CD4-positive, alpha-beta T cell (primary cell): ENCODE measurements at regions not wholly inside any gene's neighbourhood (a gene's known extent, or its start where the extent isn't known, plus 50 kb on each side); places are given as distances from the start of the nearest gene placed in this dataset.

ENCODE experiments used
- ATAC-seq: fragments of 200-7000 bp; cut with Tn5 transposase; one replicate; pipeline ENCODE4 v1.10.0; 2022; ENCODE audit warnings: mild to moderate bottlenecking; ENCODE audit not compliant: poor library complexity
- CTCF ChIA-PET: fragments of 350-600 bp; sonication (Branson Sonifier 250); formaldehyde crosslinking; loops from one replicate; lab custom pipeline; 2021; ENCODE audit warnings: antibody characterized with exemption, inconsistent platforms; lab: Charles Lee
- POLR2A ChIA-PET: fragments of 350-600 bp; sonication (Branson Sonifier 250); formaldehyde crosslinking; loops from one replicate; lab custom pipeline; 2021; ENCODE audit warnings: antibody characterized with exemption, inconsistent platforms; lab: Charles Lee
- DNase-seq, 14 experiments: peaks; one replicate each; pipeline ENCODE4 v3.0.0-alpha.2; 2013 to 2020; ENCODE audit warnings: mixed read lengths in 2 of 14
- H3K27ac ChIP-seq, 2 donors: one replicate each; pipeline versions ENCODE4 v1.5.1 to v1.7.0; 2013; ENCODE audit warnings: low read length in 2 of 2, low read depth in 1 of 2, mild to moderate bottlenecking in 1 of 2
- H3K27me3 ChIP-seq, 2 experiments: 1 replicate in 1 of 2; 2 replicates in 1 of 2; pipeline versions ENCODE4 v1.6.1 to v1.7.0; 2013; ENCODE audit warnings: low read length in 2 of 2, control low read depth in 1 of 2, mild to moderate bottlenecking in 1 of 2, moderate library complexity in 1 of 2; ENCODE audit not compliant: insufficient read depth in 2 of 2, control insufficient read depth in 1 of 2
- H3K36me3 ChIP-seq: one replicate; pipeline ENCODE4 v1.6.1; 2013; ENCODE audit warnings: low read length, control low read depth; ENCODE audit not compliant: insufficient read depth
- H3K4me1 ChIP-seq: one replicate; pipeline ENCODE4 v1.6.1; 2013; ENCODE audit warnings: low read length, control low read depth; ENCODE audit not compliant: insufficient read depth
- H3K4me3 ChIP-seq: one replicate; pipeline ENCODE4 v1.5.1; 2013; ENCODE audit warnings: mild to moderate bottlenecking, low read length, moderate library complexity
- H3K9me3 ChIP-seq, 2 experiments: 1 replicate in 1 of 2; 2 replicates in 1 of 2; pipeline versions ENCODE4 v1.6.1 to v1.7.0; 2013; ENCODE audit warnings: low read length in 2 of 2, mild to moderate bottlenecking in 2 of 2, control low read depth in 1 of 2, moderate library complexity in 1 of 2; ENCODE audit not compliant: control insufficient read depth in 1 of 2, insufficient read depth in 1 of 2
- H3K27ac Mint-ChIP-seq: one replicate; pipeline ENCODE4 v1.8.0; 2020; ENCODE audit warnings: mixed read lengths
- H3K27me3 Mint-ChIP-seq: one replicate; pipeline ENCODE4 v1.8.0; 2021; ENCODE audit warnings: mixed read lengths
- H3K36me3 Mint-ChIP-seq: one replicate; pipeline ENCODE4 v1.8.0; 2021; ENCODE audit warnings: low read depth, mixed read lengths
- H3K4me1 Mint-ChIP-seq: one replicate; pipeline ENCODE4 v1.8.0; 2021; ENCODE audit warnings: low read depth, mixed read lengths
- H3K4me3 Mint-ChIP-seq: one replicate; pipeline ENCODE4 v1.8.0; 2020; ENCODE audit warnings: mild to moderate bottlenecking, mixed read lengths
- H3K9me3 Mint-ChIP-seq: one replicate; pipeline ENCODE4 v1.8.0; 2020; ENCODE audit warnings: mixed read lengths
- CTCF ChIP-seq: fragments of 200-600 bp; IDR thresholded peaks from one replicate; pipeline ENCODE4 v1.8.0; 2022; ENCODE audit warnings: antibody characterized with exemption, mild to moderate bottlenecking
- intact Hi-C, 2 experiments: fragments of 100-400 bp; cut with DNase I in 1 of 2; cut with micrococcal nuclease in 1 of 2; formaldehyde crosslinking; loops; one replicate each; pipeline versions ENCODE4 v1.15.1 to v1.9.0; 2023 to 2025; cut with DNase I, micrococcal nuclease

DNA sequence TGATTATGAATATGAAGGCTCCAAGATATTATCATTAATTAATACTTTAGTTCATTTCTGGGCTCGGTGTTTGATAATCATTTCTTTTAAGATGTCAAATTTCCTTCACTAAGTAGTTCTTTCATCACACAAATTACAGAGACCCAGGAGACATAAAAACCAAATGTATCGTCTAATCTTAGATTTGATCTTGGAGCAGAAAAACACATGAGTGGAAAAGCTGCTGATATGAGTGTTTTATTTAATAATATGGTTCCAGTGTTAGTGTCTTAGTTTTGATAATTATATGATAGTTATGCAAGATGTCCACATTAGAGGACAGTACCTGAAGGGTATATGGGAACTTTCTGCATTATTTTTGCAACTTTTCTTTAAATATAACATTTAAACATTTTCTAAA lies 494.5 kb upstream of the RAG2 start:
- H3K9me3 Mint-ChIP-seq = peaks cover 3% of the 10 kb centered on the region
- intact Hi-C loops = no loop called here

DNA sequence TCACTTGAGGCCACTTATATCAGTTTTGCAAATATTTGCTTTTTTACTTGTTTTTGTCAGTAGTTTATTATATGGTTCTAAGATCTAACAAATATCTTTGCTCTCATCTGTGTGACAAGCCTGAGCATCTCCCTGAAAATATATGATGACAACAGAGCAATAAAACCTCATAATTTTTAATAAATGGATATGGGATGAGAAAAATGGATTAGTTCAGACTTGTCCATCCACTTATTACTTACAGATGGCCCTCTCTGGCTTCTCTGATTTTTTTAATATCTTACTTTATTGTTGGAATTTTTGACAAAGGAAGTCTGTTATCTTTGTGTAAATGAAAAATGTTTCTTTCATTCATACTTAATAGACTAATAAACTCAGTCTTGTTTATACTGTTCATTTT lies 491.4 kb upstream of the RAG2 start:
- CTCF ChIA-PET = no interaction called here
- POLR2A ChIA-PET = no interaction called here
- no peak for ATAC-seq

More for the DNA sequence above, 494.5 kb upstream of the RAG2 start:
- H3K27ac ChIP-seq = no peak overlapping the region
- no peak overlapping the region for H3K4me3 ChIP-seq
- DNase-seq = no peak
- Mint-ChIP-seq H3K27me3 (no peaks in the 10 kb centered on the region), H3K36me3 (no peaks in the 10 kb centered on the region), H3K27ac (no peak overlapping the region), H3K4me3 (no peak overlapping the region), H3K4me1 (no peaks in the 10 kb centered on the region)
- no peaks in the 10 kb centered on the region for H3K9me3 ChIP-seq
- TF ChIP-seq CTCF = no peak
- no peaks in the 10 kb centered on the region for H3K27me3 ChIP-seq
- POLR2A ChIA-PET = no interaction called here
- no peaks in the 10 kb centered on the region for H3K36me3 ChIP-seq
- ATAC-seq = no peak
- H3K4me1 ChIP-seq = no peaks in the 10 kb centered on the region
- CTCF ChIA-PET = no interaction called here

GRCh38 chr11:37088573-37088910 lies 490.5 kb upstream of the RAG2 start:
- TF ChIP-seq CTCF = no peak
- Histone ChIP-seq H3K9me3 (peaks cover 0 to 3% of the 10 kb centered on the region in 2 experiments), H3K36me3 (no peaks in the 10 kb centered on the region), H3K27ac (no peak overlapping the region), H3K4me1 (no peaks in the 10 kb centered on the region), H3K4me3 (no peak overlapping the region), H3K27me3 (no peaks in the 10 kb centered on the region)
- intact Hi-C loops = no loop called here
- Mint-ChIP-seq H3K9me3 (no peaks in the 10 kb centered on the region), H3K27me3 (no peaks in the 10 kb centered on the region), H3K27ac (no peak overlapping the region), H3K4me1 (no peaks in the 10 kb centered on the region), H3K36me3 (no peaks in the 10 kb centered on the region), H3K4me3 (no peak overlapping the region)
- ATAC-seq = no peak
- DNase-seq = no peak
- ChIA-PET POLR2A (no interaction called here), CTCF (no interaction called here)

More for the DNA sequence above, 491.4 kb upstream of the RAG2 start:
- Histone ChIP-seq H3K4me1 (no peaks in the 10 kb centered on the region), H3K27me3 (no peaks in the 10 kb centered on the region), H3K4me3 (no peak overlapping the region), H3K27ac (no peak overlapping the region), H3K36me3 (no peaks in the 10 kb centered on the region), H3K9me3 (peaks cover 0 to 3% of the 10 kb centered on the region in 2 experiments)
- no peak for TF ChIP-seq CTCF
- no peak for DNase-seq
- Mint-ChIP-seq H3K27me3 (no peaks in the 10 kb centered on the region), H3K9me3 (peaks cover 3% of the 10 kb centered on the region), H3K27ac (no peak overlapping the region), H3K4me1 (no peaks in the 10 kb centered on the region), H3K4me3 (no peak overlapping the region), H3K36me3 (no peaks in the 10 kb centered on the region)
- intact Hi-C loops = no loop called here
